GM19438 (cell line): ENCODE measurements at regions not wholly inside any gene's neighbourhood (a gene's known extent, or its start where the extent isn't known, plus 50 kb on each side); places are given as distances from the start of the nearest gene placed in this dataset.
A peak's percentile ranks its signal among the peaks of the same experiment; 100 is the strongest.
"Not testable (repeated sequence)": the region's sequence is repeated elsewhere in the genome, so short reads cannot be mapped to it uniquely, and the experiment has no call there.

Source experiments
- ATAC-seq: cut with Tn5 transposase; IDR thresholded peaks from one replicate; pipeline ENCODE4 v1.9.1; 2021; ENCODE audit warnings: low read depth; ENCODE audit not compliant: unreplicated experiment

- ATAC-seq = no peak
Observed at GRCh38 chr21:23977971-23978370, 1629.3 kb downstream of the MRPL39 start.

GRCh38 chr21:23968722-23969647, 1638.3 kb downstream of the MRPL39 start:
- ATAC-seq = peak; percentile 83

GRCh38 chr21:23968008-23968407, 1639.3 kb downstream of the MRPL39 start:
- no peak for ATAC-seq

GRCh38 chr21:23963454-23963853, 1643.8 kb downstream of the MRPL39 start:
- no peak for ATAC-seq

GRCh38 chr21:23960769-23961168, 1646.5 kb downstream of the MRPL39 start:
- no peak for ATAC-seq

GRCh38 chr21:23955135-23955843, 1652.0 kb downstream of the MRPL39 start:
- no peak for ATAC-seq

- no peak for ATAC-seq
Observed at GRCh38 chr21:23952269-23952668, 1655.0 kb downstream of the MRPL39 start.

- ATAC-seq = no peak
Observed at GRCh38 chr21:23951251-23951650, 1656.0 kb downstream of the MRPL39 start.

- ATAC-seq = no peak
Observed at GRCh38 chr21:23950344-23950743, 1656.9 kb downstream of the MRPL39 start.

GRCh38 chr21:23949493-23949892, 1657.8 kb downstream of the MRPL39 start:
- ATAC-seq = no peak

- ATAC-seq = no peak
Observed at GRCh38 chr21:23939369-23940065, 1667.8 kb downstream of the MRPL39 start.

GRCh38 chr21:23936991-23937390, 1670.3 kb downstream of the MRPL39 start:
- no peak for ATAC-seq

- ATAC-seq = no peak
Observed at GRCh38 chr21:23936224-23936623, 1671.1 kb downstream of the MRPL39 start.

GRCh38 chr21:23930565-23930964, 1676.7 kb downstream of the MRPL39 start:
- no peak for ATAC-seq

GRCh38 chr21:23926430-23926829, 1680.9 kb downstream of the MRPL39 start:
- not testable (repeated sequence) for ATAC-seq

GRCh38 chr21:23921670-23922418, 1685.4 kb downstream of the MRPL39 start:
- ATAC-seq = no peak

GRCh38 chr21:23900727-23901126, 1706.6 kb downstream of the MRPL39 start:
- ATAC-seq = no peak

- ATAC-seq = no peak
Observed at GRCh38 chr21:23899561-23899960, 1707.7 kb downstream of the MRPL39 start.

GRCh38 chr21:23890652-23891051, 1716.6 kb downstream of the MRPL39 start:
- ATAC-seq = no peak

- no peak for ATAC-seq
Observed at GRCh38 chr21:23887725-23888306, 1719.5 kb downstream of the MRPL39 start.
